HG03135 (cell line): ENCODE measurements at regions not wholly inside any gene's neighbourhood (a gene's known extent, or its start where the extent isn't known, plus 50 kb on each side); places are given as distances from the start of the nearest gene placed in this dataset.

ENCODE experiments used
- ATAC-seq: cut with Tn5 transposase; IDR thresholded peaks from one replicate; pipeline ENCODE4 v1.9.1; 2021; ENCODE audit warnings: mild to moderate bottlenecking, moderate library complexity; ENCODE audit not compliant: unreplicated experiment

DNA sequence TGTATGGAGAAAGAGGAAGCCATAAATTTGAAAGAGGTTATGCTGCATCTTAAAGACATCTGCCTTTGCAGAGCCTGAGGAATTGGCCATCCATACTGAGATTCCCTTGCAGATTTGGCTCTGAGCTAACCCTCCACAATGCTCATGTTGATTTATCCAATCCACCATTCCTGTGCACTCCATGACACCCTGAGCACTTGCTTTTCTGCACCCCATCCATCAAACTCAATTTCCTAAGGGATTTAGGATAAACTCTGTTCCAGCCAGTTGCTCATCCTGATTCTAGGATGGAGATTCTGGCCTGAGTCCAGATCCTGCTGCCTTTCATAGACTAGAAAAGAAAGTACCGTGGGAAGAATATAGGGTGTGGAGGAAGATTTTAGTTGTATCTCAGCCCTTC is 379.2 kb upstream of the LARGE1 start:
- no peak for ATAC-seq

DNA sequence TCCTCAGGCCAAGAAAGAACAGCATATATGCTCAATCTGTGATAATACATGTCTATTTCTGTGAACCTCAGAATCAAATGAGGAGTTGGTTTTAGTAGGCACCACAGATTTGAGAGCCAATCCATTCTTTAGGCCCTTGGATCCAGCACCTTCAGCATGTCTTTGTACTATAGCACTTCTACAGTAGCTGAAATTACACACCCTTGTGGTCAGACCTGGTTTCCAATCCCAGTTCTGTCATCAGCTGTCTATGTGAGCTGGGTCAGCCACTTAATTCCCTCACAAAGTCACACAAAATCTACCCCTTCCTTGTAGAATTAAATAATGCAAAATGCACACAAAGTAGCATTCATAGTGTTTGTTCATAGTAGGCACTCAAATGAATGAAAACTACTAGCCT is 381.3 kb upstream of the LARGE1 start:
- no peak for ATAC-seq

DNA sequence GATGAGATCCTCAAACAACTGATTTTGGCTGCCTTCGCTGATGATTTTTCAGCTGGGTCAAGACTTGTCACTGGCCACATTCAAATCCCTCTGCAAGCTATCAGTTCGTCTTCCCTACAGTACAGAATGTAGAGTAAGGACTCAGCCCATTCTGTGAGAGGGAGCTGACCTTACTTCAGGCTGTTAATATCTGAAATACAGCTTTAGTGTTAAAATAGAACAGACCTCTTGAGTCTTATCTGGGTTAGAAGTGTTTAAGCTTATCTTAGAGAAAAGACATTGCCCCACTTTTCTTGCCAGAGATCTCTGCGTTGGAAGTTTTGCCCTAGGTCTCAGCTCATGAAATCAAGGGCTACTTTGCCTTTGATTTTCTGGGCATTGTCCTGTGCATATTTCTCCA is 383.4 kb upstream of the LARGE1 start:
- no peak for ATAC-seq

- no peak for ATAC-seq
Measured at GRCh38 chr22:34306361-34306760, 386.1 kb upstream of the LARGE1 start.

DNA sequence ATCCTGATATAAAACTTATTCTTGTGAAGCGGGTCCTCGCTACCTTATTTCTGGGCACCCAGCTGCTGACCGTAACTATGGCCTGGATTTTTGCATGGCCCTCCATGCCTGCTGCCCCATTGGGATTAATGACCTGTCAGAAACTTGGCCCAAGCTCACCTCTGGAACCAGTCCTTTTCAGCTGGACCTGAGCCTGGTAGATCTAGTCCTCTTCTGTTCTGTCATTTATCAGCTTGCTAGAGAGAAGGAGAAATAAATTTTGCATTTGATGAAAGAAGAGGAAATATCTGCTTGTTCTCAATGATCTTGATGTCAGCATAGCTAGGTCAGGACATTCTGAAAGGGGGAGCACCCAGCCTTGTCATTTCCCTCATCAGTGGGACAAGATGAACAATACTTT is 387.8 kb upstream of the LARGE1 start:
- ATAC-seq = no peak

- ATAC-seq = no peak
Measured at GRCh38 chr22:34319346-34319745, 399.1 kb upstream of the LARGE1 start.

- no peak for ATAC-seq
Measured at GRCh38 chr22:34324763-34325162, 404.5 kb upstream of the LARGE1 start.

- no peak for ATAC-seq
Measured at GRCh38 chr22:34326901-34327300, 406.6 kb upstream of the LARGE1 start.

- no peak for ATAC-seq
Measured at GRCh38 chr22:34330432-34330831, 410.2 kb upstream of the LARGE1 start.

- ATAC-seq = no peak
Measured at GRCh38 chr22:34333285-34333684, 413.0 kb upstream of the LARGE1 start.

GRCh38 chr22:34334893-34335292 is 414.6 kb upstream of the LARGE1 start:
- no peak for ATAC-seq

- ATAC-seq = no peak
Measured at GRCh38 chr22:34344702-34345101, 424.4 kb upstream of the LARGE1 start.

GRCh38 chr22:34354071-34354817 is 434.0 kb upstream of the LARGE1 start:
- ATAC-seq = no peak

DNA sequence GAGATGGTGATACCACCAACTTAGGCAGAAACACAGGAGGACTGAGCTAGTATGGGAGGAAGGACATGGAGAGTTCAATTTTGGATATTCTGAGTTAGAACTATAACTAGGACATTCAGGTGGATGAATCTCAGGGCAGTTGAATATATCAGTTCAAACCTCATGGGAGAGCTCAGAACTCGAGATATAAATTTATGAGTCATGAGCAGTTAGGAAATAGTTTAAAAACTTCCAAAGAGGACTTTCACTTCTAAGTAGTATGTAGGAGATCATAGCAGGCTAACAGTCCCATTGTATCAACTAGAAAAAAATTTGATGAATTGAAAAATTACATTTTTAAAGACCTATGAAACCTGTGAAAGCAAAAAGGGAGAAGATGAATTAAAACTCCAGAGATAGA is 436.2 kb upstream of the LARGE1 start:
- no peak for ATAC-seq

GRCh38 chr22:34370711-34371110 is 450.4 kb upstream of the LARGE1 start:
- no peak for ATAC-seq

- no peak for ATAC-seq
Measured at GRCh38 chr22:34379825-34380224, 459.5 kb upstream of the LARGE1 start.

DNA sequence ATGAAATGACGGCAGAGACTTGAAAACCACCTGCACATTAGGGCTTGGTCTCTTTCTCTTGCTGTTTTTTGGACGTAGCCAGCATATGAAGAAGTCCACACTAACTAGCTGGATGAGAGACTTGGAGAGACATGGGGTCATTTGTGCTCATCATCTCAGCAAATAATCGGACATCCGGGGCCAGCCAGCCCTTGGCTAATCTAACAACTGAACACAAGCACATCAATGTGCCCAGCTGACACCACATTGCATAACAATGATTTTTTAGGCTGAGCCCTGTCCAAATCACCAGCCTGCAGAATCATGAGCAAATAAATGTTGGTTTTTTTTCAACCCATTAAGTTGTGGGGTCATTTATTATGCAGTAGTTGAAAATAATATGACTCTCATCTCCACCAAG is 460.3 kb upstream of the LARGE1 start:
- ATAC-seq = no peak

DNA sequence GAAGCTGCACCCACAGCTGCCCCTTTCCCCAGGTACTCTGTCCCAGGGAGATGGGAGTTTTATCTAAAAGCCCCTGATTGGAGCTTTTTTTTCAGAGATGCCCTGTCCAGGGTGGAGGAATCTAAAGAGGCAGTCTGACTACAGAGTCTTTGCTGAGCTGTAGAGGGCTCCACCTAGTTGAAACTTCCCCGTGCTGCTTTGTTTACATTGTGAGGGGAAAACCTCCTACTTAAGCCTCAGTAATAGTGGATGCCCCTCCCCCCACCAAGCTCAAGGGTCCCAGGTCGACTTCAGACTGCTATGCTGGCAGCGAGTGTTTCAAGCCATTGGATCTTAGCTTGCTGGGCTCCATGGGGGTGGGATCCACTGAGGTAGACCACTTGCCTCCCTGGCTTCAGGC is 470.1 kb upstream of the LARGE1 start:
- ATAC-seq = no peak

- no peak for ATAC-seq
Measured at GRCh38 chr22:34395370-34395769, 475.1 kb upstream of the LARGE1 start.

GRCh38 chr22:34403667-34404066 is 483.4 kb upstream of the LARGE1 start:
- ATAC-seq = no peak

- ATAC-seq = no peak
Measured at GRCh38 chr22:34410111-34410510, 489.8 kb upstream of the LARGE1 start.

DNA sequence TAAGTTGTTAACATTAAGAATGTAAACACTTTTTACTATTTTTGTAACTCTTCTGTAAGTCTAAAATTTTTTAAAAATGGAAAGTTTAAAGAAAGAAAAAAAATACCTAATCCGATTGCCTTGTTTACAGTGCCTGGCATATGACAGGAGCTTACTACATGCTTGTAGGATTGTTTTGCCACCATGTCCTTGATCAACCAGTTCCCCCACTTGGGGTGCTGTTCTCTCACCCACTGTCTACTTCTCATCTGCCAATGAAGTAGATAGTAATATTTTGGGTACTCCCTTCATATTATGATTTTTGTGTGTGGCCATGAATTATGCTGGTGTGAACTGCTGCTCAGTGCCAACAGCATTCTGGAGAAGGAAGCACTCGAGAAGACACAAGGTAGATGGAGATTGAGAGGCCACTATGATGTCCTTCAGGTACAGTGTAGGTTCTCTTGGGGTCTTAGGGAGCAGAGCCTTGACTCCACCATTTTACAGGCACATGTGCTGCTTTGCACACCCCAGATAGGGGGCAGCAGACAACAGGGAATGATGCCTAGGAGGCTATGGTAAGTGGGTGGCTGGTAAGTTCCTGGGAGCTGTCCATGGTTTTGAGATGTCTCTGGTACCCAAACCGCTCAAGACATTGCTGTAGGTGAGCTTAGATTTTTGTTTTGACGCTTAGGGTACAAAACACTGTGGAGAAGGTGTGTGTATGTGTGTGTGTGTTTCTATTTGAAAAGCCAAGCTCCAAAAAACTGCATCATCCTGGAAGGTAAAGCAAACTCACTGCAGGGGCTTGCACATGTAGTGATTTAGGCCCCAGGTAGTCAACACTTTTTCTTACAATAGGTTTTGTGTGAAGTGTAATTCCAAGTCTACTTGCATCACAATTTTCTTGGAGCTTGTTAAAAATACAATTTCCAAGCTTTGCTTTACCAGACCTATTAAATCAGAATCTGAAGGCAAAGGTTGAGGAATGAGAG is 494.5 kb upstream of the LARGE1 start:
- ATAC-seq = no peak
